Neural crest cell (in vitro differentiated cells): ENCODE measurements at regions not wholly inside any gene's neighbourhood (a gene's known extent, or its start where the extent isn't known, plus 50 kb on each side); places are given as distances from the start of the nearest gene placed in this dataset.
A peak's percentile ranks its signal among the peaks of the same experiment; 100 is the strongest.
"Not testable (repeated sequence)": the region's sequence is repeated elsewhere in the genome, so short reads cannot be mapped to it uniquely, and the experiment has no call there.

Experiments
- DNase-seq: peaks from one replicate; pipeline ENCODE4 v3.0.0; 2021; ENCODE audit warnings: low read depth, mixed read lengths, low spot score
- H3K27ac Mint-ChIP-seq: one replicate; pipeline ENCODE4 v1.8.0; 2021; ENCODE audit warnings: mild to moderate bottlenecking, mixed read lengths; ENCODE audit not compliant: unreplicated experiment
- H3K27me3 Mint-ChIP-seq: 2 replicates; pipeline ENCODE4 v1.8.0; 2021; ENCODE audit warnings: low read depth, mild to moderate bottlenecking, mixed read lengths
- H3K36me3 Mint-ChIP-seq: 2 replicates; pipeline ENCODE4 v1.8.0; 2021; ENCODE audit warnings: low read depth, mild to moderate bottlenecking, mixed read lengths
- H3K4me1 Mint-ChIP-seq: 2 replicates; pipeline ENCODE4 v1.8.0; 2021; ENCODE audit warnings: mixed read lengths
- H3K4me3 Mint-ChIP-seq: one replicate; pipeline ENCODE4 v1.8.0; 2021; ENCODE audit warnings: mild to moderate bottlenecking, mixed read lengths
- H3K9me3 Mint-ChIP-seq: 2 replicates; pipeline ENCODE4 v1.8.0; 2021; ENCODE audit warnings: mixed read lengths
- CTCF ChIP-seq: fragments of 200-600 bp; sonication (generic); conservative IDR thresholded peaks from 2 replicates; pipeline ENCODE4 v1.5.0; 2021; ENCODE audit warnings: antibody characterized with exemption, mild to moderate bottlenecking

GRCh38 chr6:94785514-94785913, 791.8 kb upstream of the MANEA start:
- peaks cover 18% of the 10 kb centered on the region for H3K9me3 Mint-ChIP-seq
- no peak overlapping the region for H3K4me3 Mint-ChIP-seq
- DNase-seq = no peak
- peaks cover 9% of the 10 kb centered on the region for H3K4me1 Mint-ChIP-seq
- H3K27me3 Mint-ChIP-seq = no peaks in the 10 kb centered on the region
- H3K36me3 Mint-ChIP-seq = no peaks in the 10 kb centered on the region
- no peak for TF ChIP-seq CTCF
- no peak overlapping the region for H3K27ac Mint-ChIP-seq

- not testable (repeated sequence) for DNase-seq, H3K36me3 Mint-ChIP-seq, H3K4me3 Mint-ChIP-seq, H3K4me1 Mint-ChIP-seq, H3K27me3 Mint-ChIP-seq, H3K27ac Mint-ChIP-seq
- H3K9me3 Mint-ChIP-seq = peaks cover 18% of the 10 kb centered on the region
Observed at GRCh38 chr6:94785081-94785480, 792.3 kb upstream of the MANEA start.

GRCh38 chr6:94769197-94769596, 808.1 kb upstream of the MANEA start:
- Mint-ChIP-seq H3K4me1 (no peaks in the 10 kb centered on the region), H3K9me3 (no peaks in the 10 kb centered on the region), H3K36me3 (no peaks in the 10 kb centered on the region), H3K4me3 (no peak overlapping the region), H3K27ac (no peak overlapping the region), H3K27me3 (no peaks in the 10 kb centered on the region)
- no peak for TF ChIP-seq CTCF
- DNase-seq = no peak

- Mint-ChIP-seq H3K36me3 (peaks cover 3% of the 10 kb centered on the region), H3K27ac (no peak overlapping the region), H3K4me3 (no peak overlapping the region), H3K4me1 (no peaks in the 10 kb centered on the region), H3K9me3 (no peaks in the 10 kb centered on the region), H3K27me3 (no peaks in the 10 kb centered on the region)
- DNase-seq = no peak
- TF ChIP-seq CTCF = no peak
Observed at GRCh38 chr6:94751641-94752329, 825.5 kb upstream of the MANEA start.

- Mint-ChIP-seq H3K36me3 (no peaks in the 10 kb centered on the region), H3K9me3 (peaks cover 4% of the 10 kb centered on the region), H3K27me3 (no peaks in the 10 kb centered on the region), H3K27ac (peak overlapping the region; percentile 19), H3K4me3 (no peak overlapping the region), H3K4me1 (no peaks in the 10 kb centered on the region)
- no peak for DNase-seq
- no peak for TF ChIP-seq CTCF
Observed at GRCh38 chr6:94736236-94736635, 841.1 kb upstream of the MANEA start.

GRCh38 chr6:94735270-94735669, 842.1 kb upstream of the MANEA start:
- Mint-ChIP-seq H3K9me3 (no peaks in the 10 kb centered on the region), H3K36me3 (no peaks in the 10 kb centered on the region), H3K27me3 (no peaks in the 10 kb centered on the region), H3K4me3 (no peak overlapping the region), H3K4me1 (no peaks in the 10 kb centered on the region), H3K27ac (peak overlapping the region; percentile 76)
- no peak for TF ChIP-seq CTCF
- no peak for DNase-seq
